Thyroid gland (tissue), 4 donors: ENCODE measurements at regions not wholly inside any gene's neighbourhood (a gene's known extent, or its start where the extent isn't known, plus 50 kb on each side); places are given as distances from the start of the nearest gene placed in this dataset.

ENCODE experiments used
- CTCF ChIP-seq, 6 experiments: fragments of 200-600 bp in 3 of 6; fragments of 450-650 bp in 3 of 6; sonication (generic) in 3 of 6; IDR thresholded peaks; one replicate each; pipeline ENCODE4 v1.5.1; 2016 to 2019; ENCODE audit warnings: antibody characterized with exemption in 6 of 6, mild to moderate bottlenecking in 2 of 6, inconsistent platforms in 1 of 6, moderate library complexity in 1 of 6
- POLR2A ChIP-seq, 2 donors: fragments of 450-650 bp; IDR thresholded peaks; one replicate each; pipeline ENCODE4 v1.6.1; 2017; ENCODE audit warnings: antibody characterized with exemption in 2 of 2, mild to moderate bottlenecking in 2 of 2, moderate library complexity in 1 of 2

GRCh38 chr1:68623700-68624099 is 126.8 kb upstream of the DEPDC1 start:
- TF ChIP-seq CTCF (IDR thresholded peaks at IDR 0.05) (no peak), POLR2A (IDR thresholded peaks at IDR 0.05) (no peak)
